ENCODE measurements at regions not wholly inside any gene's neighbourhood (a gene's known extent, or its start where the extent isn't known, plus 50 kb on each side); places are given as distances from the start of the nearest gene placed in this dataset.

GRCh38 chr22:44606126-44606525 is 95.9 kb upstream of the PRR5 start:
- DNase-seq (ENCODE audit: insufficient read length) (no peak), FAIRE-seq (no peak)
- TF ChIP-seq POLR2A (IDR thresholded peaks at IDR 0.05; ENCODE audit: low read depth, low read length): no peak
- TF ChIP-seq TAF1 (IDR thresholded peaks at IDR 0.05; ENCODE audit: borderline replicate concordance, low read depth, low read length): no peak
- no peak for TF ChIP-seq POLR2AphosphoS5 (IDR thresholded peaks at IDR 0.05; ENCODE audit: low read depth, low read length)

- no peak for FAIRE-seq
- no peak for DNase-seq (ENCODE audit: insufficient read length)
- TF ChIP-seq POLR2A (IDR thresholded peaks at IDR 0.05; ENCODE audit: low read depth, low read length) (no peak), TAF1 (IDR thresholded peaks at IDR 0.05; ENCODE audit: borderline replicate concordance, low read depth, low read length) (no peak), POLR2AphosphoS5 (IDR thresholded peaks at IDR 0.05; ENCODE audit: low read depth, low read length) (no peak)
Measured at GRCh38 chr22:44605486-44605885, 96.5 kb upstream of the PRR5 start.

GRCh38 chr22:44604991-44605390 is 97.0 kb upstream of the PRR5 start:
- DNase-seq (ENCODE audit: insufficient read length) (no peak), FAIRE-seq (no peak)
- TF ChIP-seq POLR2AphosphoS5 (IDR thresholded peaks at IDR 0.05; ENCODE audit: low read depth, low read length) (no peak), POLR2A (IDR thresholded peaks at IDR 0.05; ENCODE audit: low read depth, low read length) (no peak), TAF1 (IDR thresholded peaks at IDR 0.05; ENCODE audit: borderline replicate concordance, low read depth, low read length) (no peak)

- TF ChIP-seq TAF1 (IDR thresholded peaks at IDR 0.05; ENCODE audit: borderline replicate concordance, low read depth, low read length) (no peak), POLR2AphosphoS5 (IDR thresholded peaks at IDR 0.05; ENCODE audit: low read depth, low read length) (no peak), POLR2A (IDR thresholded peaks at IDR 0.05; ENCODE audit: low read depth, low read length) (no peak)
- DNase-seq (ENCODE audit: insufficient read length) (no peak), FAIRE-seq (peak; percentile 33)
Measured at GRCh38 chr22:44604455-44604854, 97.5 kb upstream of the PRR5 start.

GRCh38 chr22:44603767-44604166 is 98.2 kb upstream of the PRR5 start:
- DNase-seq (ENCODE audit: insufficient read length): no peak
- FAIRE-seq: no peak
- TF ChIP-seq POLR2A (IDR thresholded peaks at IDR 0.05; ENCODE audit: low read depth, low read length) (no peak), TAF1 (IDR thresholded peaks at IDR 0.05; ENCODE audit: borderline replicate concordance, low read depth, low read length) (no peak), POLR2AphosphoS5 (IDR thresholded peaks at IDR 0.05; ENCODE audit: low read depth, low read length) (no peak)

GRCh38 chr22:44601725-44602124 is 100.3 kb upstream of the PRR5 start:
- DNase-seq (ENCODE audit: insufficient read length): no peak
- no peak for TF ChIP-seq POLR2AphosphoS5 (IDR thresholded peaks at IDR 0.05; ENCODE audit: low read depth, low read length)
- no peak for TF ChIP-seq TAF1 (IDR thresholded peaks at IDR 0.05; ENCODE audit: borderline replicate concordance, low read depth, low read length)
- no peak for TF ChIP-seq POLR2A (IDR thresholded peaks at IDR 0.05; ENCODE audit: low read depth, low read length)

GRCh38 chr22:44601189-44601588 is 100.8 kb upstream of the PRR5 start:
- FAIRE-seq: no peak
- TF ChIP-seq TAF1 (IDR thresholded peaks at IDR 0.05; ENCODE audit: borderline replicate concordance, low read depth, low read length) (no peak), POLR2AphosphoS5 (IDR thresholded peaks at IDR 0.05; ENCODE audit: low read depth, low read length) (no peak), POLR2A (IDR thresholded peaks at IDR 0.05; ENCODE audit: low read depth, low read length) (no peak)
- DNase-seq (ENCODE audit: insufficient read length): no peak

More at GRCh38 chr22:44601725-44602124, 100.3 kb upstream of the PRR5 start:
- no peak for FAIRE-seq

GRCh38 chr22:44600207-44600785 is 101.7 kb upstream of the PRR5 start:
- TF ChIP-seq POLR2A (IDR thresholded peaks at IDR 0.05; ENCODE audit: low read depth, low read length) (no peak), TAF1 (IDR thresholded peaks at IDR 0.05; ENCODE audit: borderline replicate concordance, low read depth, low read length) (no peak), POLR2AphosphoS5 (IDR thresholded peaks at IDR 0.05; ENCODE audit: low read depth, low read length) (no peak)
- no peak for DNase-seq (ENCODE audit: insufficient read length)
- no peak for FAIRE-seq

GRCh38 chr22:44599500-44600140 is 101.6 kb upstream of the RTL6 start:
- no peak for TF ChIP-seq POLR2AphosphoS5 (IDR thresholded peaks at IDR 0.05; ENCODE audit: low read depth, low read length)
- TF ChIP-seq TAF1 (IDR thresholded peaks at IDR 0.05; ENCODE audit: borderline replicate concordance, low read depth, low read length): no peak
- no peak for TF ChIP-seq POLR2A (IDR thresholded peaks at IDR 0.05; ENCODE audit: low read depth, low read length)
- FAIRE-seq (no peak), DNase-seq (ENCODE audit: insufficient read length) (no peak)

GRCh38 chr22:44599084-44599483 is 101.1 kb upstream of the RTL6 start:
- TF ChIP-seq POLR2AphosphoS5 (IDR thresholded peaks at IDR 0.05; ENCODE audit: low read depth, low read length) (no peak), POLR2A (IDR thresholded peaks at IDR 0.05; ENCODE audit: low read depth, low read length) (no peak), TAF1 (IDR thresholded peaks at IDR 0.05; ENCODE audit: borderline replicate concordance, low read depth, low read length) (no peak)
- FAIRE-seq: no peak
- no peak for DNase-seq (ENCODE audit: insufficient read length)

GRCh38 chr22:44597616-44598015 is 99.6 kb upstream of the RTL6 start:
- DNase-seq (ENCODE audit: insufficient read length): no peak
- FAIRE-seq: no peak
- no peak for TF ChIP-seq POLR2A (IDR thresholded peaks at IDR 0.05; ENCODE audit: low read depth, low read length)
- no peak for TF ChIP-seq POLR2AphosphoS5 (IDR thresholded peaks at IDR 0.05; ENCODE audit: low read depth, low read length)
- no peak for TF ChIP-seq TAF1 (IDR thresholded peaks at IDR 0.05; ENCODE audit: borderline replicate concordance, low read depth, low read length)
